H1 (cell line): ENCODE measurements at regions not wholly inside any gene's neighbourhood (a gene's known extent, or its start where the extent isn't known, plus 50 kb on each side); places are given as distances from the start of the nearest gene placed in this dataset.

Experiments used
- CTCF ChIA-PET: fragments of 300-600 bp; sonication (Branson Sonifier 250); formaldehyde crosslinking; loops from one replicate; lab custom pipeline; 2021; ENCODE audit not compliant: partially characterized antibody; lab: Charles Lee
- POLR2A ChIA-PET: fragments of 300-600 bp; sonication (Branson Sonifier 250); formaldehyde crosslinking; loops from one replicate; lab custom pipeline; 2021; ENCODE audit warnings: inconsistent platforms; ENCODE audit not compliant: partially characterized antibody; lab: Charles Lee
- DNase-seq, 2 experiments: peaks; one replicate each; pipeline versions ENCODE4 v3.0.0 to v3.0.0-alpha.2; 2010 to 2022; ENCODE audit warnings: low spot score in 2 of 2, low read depth in 1 of 2, mixed read lengths in 1 of 2
- FAIRE-seq: peaks from 2 replicates; lab custom pipeline; 2011; peaks lifted over from hg19 to GRCh38; lab: Jason Lieb, UNC
- H2AFZ ChIP-seq: 2 replicates; pipeline ENCODE4 v1.8.1; 2012; ENCODE audit warnings: low read length, inconsistent platforms
- H2AK5ac ChIP-seq: 2 replicates; pipeline ENCODE4 v1.6.1; 2013; ENCODE audit warnings: low read depth, low read length
- H2BK120ac ChIP-seq: replicated peaks from 2 replicates; pipeline ENCODE3; 2013; ENCODE audit warnings: low read depth, low read length, inconsistent platforms
- H2BK12ac ChIP-seq: 2 replicates; pipeline ENCODE4 v1.6.1; 2013; ENCODE audit warnings: low read depth, low read length
- H2BK15ac ChIP-seq: 2 replicates; pipeline ENCODE4 v1.6.1; 2013; ENCODE audit warnings: low read length
- H2BK20ac ChIP-seq: 2 replicates; pipeline ENCODE4 v1.6.1; 2013; ENCODE audit warnings: low read length
- H2BK5ac ChIP-seq: 2 replicates; pipeline ENCODE4 v1.6.1; 2013; ENCODE audit warnings: low read depth, low read length
- H3K14ac ChIP-seq: 2 replicates; pipeline ENCODE4 v1.6.1; 2013; ENCODE audit warnings: inconsistent platforms; ENCODE audit not compliant: insufficient read length
- H3K18ac ChIP-seq: 2 replicates; pipeline ENCODE4 v1.6.1; 2013; ENCODE audit warnings: low read length; ENCODE audit errors: extremely low read depth
- H3K23ac ChIP-seq: 2 replicates; pipeline ENCODE4 v1.6.1; 2013; ENCODE audit warnings: inconsistent platforms; ENCODE audit not compliant: insufficient read length
- H3K23me2 ChIP-seq: 2 replicates; pipeline ENCODE4 v1.6.1; 2013; ENCODE audit warnings: low read depth, low read length
- H3K27ac ChIP-seq: 2 replicates; pipeline ENCODE4 v1.6.1; 2011; ENCODE audit warnings: low read depth, low read length, inconsistent platforms
- H3K27me3 ChIP-seq, 4 experiments: replicated peaks in 1 of 4; 1 replicate in 1 of 4; 2 replicates in 3 of 4; pipeline versions ENCODE4 v1.6.1 to v1.8.1; 2011 to 2013; ENCODE audit warnings: low read length in 3 of 4, mild to moderate bottlenecking in 3 of 4, inconsistent platforms in 2 of 4, mixed read lengths in 2 of 4, moderate library complexity in 1 of 4; ENCODE audit not compliant: control insufficient read depth in 3 of 4, insufficient read depth in 3 of 4; ENCODE audit errors: extremely low read depth in 1 of 4
- H3K36me3 ChIP-seq, 4 experiments: 2 replicates each; pipeline versions ENCODE4 v1.6.1 to v1.8.1; 2011 to 2013; ENCODE audit warnings: mild to moderate bottlenecking in 4 of 4, low read length in 3 of 4, moderate library complexity in 2 of 4, control low read depth in 1 of 4, inconsistent platforms in 1 of 4; ENCODE audit not compliant: insufficient read depth in 4 of 4, control insufficient read depth in 2 of 4
- H3K4ac ChIP-seq: replicated peaks from 2 replicates; pipeline ENCODE3; 2013; ENCODE audit warnings: low read length, low read depth, mixed read lengths, inconsistent platforms; ENCODE audit not compliant: insufficient read length
- H3K4me1 ChIP-seq, 4 experiments: replicated peaks in 1 of 4; 1 replicate in 1 of 4; 2 replicates in 3 of 4; pipeline versions ENCODE4 v1.6.1 to v1.8.1; 2011 to 2013; ENCODE audit warnings: low read length in 3 of 4, inconsistent platforms in 2 of 4, mixed read lengths in 1 of 4; ENCODE audit not compliant: insufficient read depth in 4 of 4, control insufficient read depth in 3 of 4
- H3K4me2 ChIP-seq, 2 experiments: 2 replicates each; pipeline versions ENCODE4 v1.6.1 to v1.8.1; 2011 to 2013; ENCODE audit warnings: low read depth in 2 of 2, low read length in 2 of 2, control low read depth in 1 of 2, inconsistent platforms in 1 of 2, mild to moderate bottlenecking in 1 of 2; ENCODE audit not compliant: insufficient read depth in 1 of 2
- H3K4me3 ChIP-seq, 4 experiments: fragments of 200-600, 300-600 bp in 1 of 4; sonication (generic), shearing (Covaris generic), sonication (Bioruptor Twin) in 1 of 4; 2 replicates each; pipeline versions ENCODE4 v1.5.1 to v1.8.1; 2011 to 2016; ENCODE audit warnings: low read length in 4 of 4, low read depth in 3 of 4, control low read depth in 2 of 4, inconsistent platforms in 2 of 4, mild to moderate bottlenecking in 2 of 4, mixed read lengths in 1 of 4, moderate library complexity in 1 of 4; ENCODE audit not compliant: insufficient read depth in 2 of 4; ENCODE audit errors: extremely low read depth in 1 of 4
- H3K56ac ChIP-seq: replicated peaks from 2 replicates; pipeline ENCODE3; 2013; ENCODE audit warnings: low read depth, mild to moderate bottlenecking, mixed read lengths, low read length, inconsistent platforms; ENCODE audit not compliant: insufficient read length
- H3K79me1 ChIP-seq: 2 replicates; pipeline ENCODE4 v1.6.1; 2013; ENCODE audit warnings: low read depth, low read length, control low read depth
- H3K79me2 ChIP-seq, 2 experiments: 2 replicates each; pipeline versions ENCODE4 v1.6.1 to v1.8.1; 2012 to 2013; ENCODE audit warnings: low read length in 2 of 2, mild to moderate bottlenecking in 2 of 2, inconsistent platforms in 1 of 2; ENCODE audit not compliant: insufficient read depth in 2 of 2, control insufficient read depth in 1 of 2
- H3K9ac ChIP-seq, 4 experiments: replicated peaks in 1 of 4; 1 replicate in 1 of 4; 2 replicates in 3 of 4; pipeline versions ENCODE4 v1.6.1 to v1.8.1; 2011 to 2013; ENCODE audit warnings: low read depth in 3 of 4, low read length in 3 of 4, control low read depth in 2 of 4, mild to moderate bottlenecking in 2 of 4, moderate library complexity in 2 of 4, inconsistent platforms in 1 of 4; ENCODE audit errors: extremely low read depth in 1 of 4
- H3K9me3 ChIP-seq, 2 experiments: 2 replicates each; pipeline versions ENCODE4 v1.6.1 to v1.8.1; 2012 to 2013; ENCODE audit warnings: mild to moderate bottlenecking in 2 of 2, moderate library complexity in 2 of 2, control low read depth in 1 of 2, inconsistent platforms in 1 of 2, low read depth in 1 of 2, low read length in 1 of 2, mixed read lengths in 1 of 2; ENCODE audit not compliant: insufficient read depth in 2 of 2
- H4K20me1 ChIP-seq, 2 experiments: replicated peaks in 1 of 2; 2 replicates each; pipeline versions ENCODE3 to v1.8.1; 2011 to 2013; ENCODE audit warnings: inconsistent platforms in 2 of 2, low read length in 2 of 2, mild to moderate bottlenecking in 1 of 2; ENCODE audit not compliant: insufficient read depth in 2 of 2, control insufficient read depth in 1 of 2
- H4K5ac ChIP-seq: 2 replicates; pipeline ENCODE4 v1.6.1; 2013; ENCODE audit warnings: low read length, low read depth, mixed read lengths, inconsistent platforms; ENCODE audit not compliant: insufficient read length
- H4K8ac ChIP-seq: 2 replicates; pipeline ENCODE4 v1.8.0; 2013; ENCODE audit warnings: mild to moderate bottlenecking, moderate library complexity, low read length, inconsistent platforms; ENCODE audit not compliant: insufficient read depth; ENCODE audit errors: extremely low read depth
- H4K91ac ChIP-seq: replicated peaks from 2 replicates; pipeline ENCODE3; 2013; ENCODE audit warnings: low read length, mixed read lengths, inconsistent platforms; ENCODE audit not compliant: insufficient read length
- ASH2L ChIP-seq: fragments of 200-600, 300-600 bp; sonication (generic); IDR thresholded peaks from one replicate; pipeline ENCODE4 v1.7.1; 2017; ENCODE audit warnings: low read length
- CBX5 ChIP-seq: fragments of 300-800, 300-1000 bp; sonication (generic); IDR thresholded peaks from 2 replicates; pipeline ENCODE4 v1.7.1; 2016; ENCODE audit warnings: antibody characterized with exemption, low read length, low read depth
- CHD2 ChIP-seq: IDR thresholded peaks from 2 replicates; pipeline ENCODE4 v1.6.1; 2012; ENCODE audit warnings: low read length, improper control_type of control experiment
- CREB1 ChIP-seq: IDR thresholded peaks from 2 replicates; pipeline ENCODE4 v1.6.1; 2012; ENCODE audit warnings: inconsistent platforms
- EZH2 ChIP-seq: fragments of 200-600 bp; sonication (generic); IDR thresholded peaks from 2 replicates; pipeline ENCODE4 v1.7.1; 2012; ENCODE audit warnings: low read depth, mild to moderate bottlenecking, moderate library complexity, low read length, inconsistent platforms; ENCODE audit not compliant: severe bottlenecking
- HDAC6 ChIP-seq: IDR thresholded peaks from one replicate; pipeline ENCODE4 v1.7.1; 2012; ENCODE audit warnings: low read depth, mild to moderate bottlenecking, inconsistent platforms, low read length, moderate library complexity
- JUN ChIP-seq: IDR thresholded peaks from 2 replicates; pipeline ENCODE4 v1.6.1; 2011; ENCODE audit warnings: low read depth, mild to moderate bottlenecking, improper control_type of control experiment, low read length
- JUND ChIP-seq: IDR thresholded peaks from 2 replicates; pipeline ENCODE4 v1.6.1; 2011; ENCODE audit warnings: mild to moderate bottlenecking, improper control_type of control experiment, low read length
- NRF1 ChIP-seq: IDR thresholded peaks from 2 replicates; pipeline ENCODE4 v1.6.1; 2011; ENCODE audit warnings: mild to moderate bottlenecking, low read depth, low read length, improper control_type of control experiment
- RXRA ChIP-seq: IDR thresholded peaks from 2 replicates; pipeline ENCODE4 v1.6.1; 2011; ENCODE audit warnings: low read depth, mild to moderate bottlenecking, low read length, moderate library complexity; ENCODE audit not compliant: insufficient read depth
- SP2 ChIP-seq: IDR thresholded peaks from 2 replicates; pipeline ENCODE4 v1.6.1; 2012; ENCODE audit warnings: mild to moderate bottlenecking, low read length, inconsistent platforms
- SRF ChIP-seq: IDR thresholded peaks from 2 replicates; pipeline ENCODE4 v1.6.1; 2011; ENCODE audit warnings: mild to moderate bottlenecking, low read depth, low read length, moderate library complexity
- TBP ChIP-seq: IDR thresholded peaks from 2 replicates; pipeline ENCODE4 v1.6.1; 2011; ENCODE audit warnings: low read depth, low read length, improper control_type of control experiment
- TEAD4 ChIP-seq: IDR thresholded peaks from 2 replicates; pipeline ENCODE4 v1.6.1; 2012; ENCODE audit warnings: low read depth, low read length, inconsistent platforms, mixed read lengths
- YY1 ChIP-seq: IDR thresholded peaks from 2 replicates; pipeline ENCODE4 v1.6.1; 2011; ENCODE audit warnings: low read depth, mild to moderate bottlenecking, low read length
- WGBS, 2 experiments: shearing (Covaris generic) in 1 of 2; methylation state at CpG; one replicate each; pipeline versions ENCODE4 v1.1.6 to v1.1.7; 2013 to 2015; ENCODE audit warnings: low lambda C conversion rate in 2 of 2, mixed read lengths in 2 of 2, inconsistent platforms in 1 of 2, low coverage in 1 of 2, missing lambda C conversion rate in 1 of 2; ENCODE audit not compliant: insufficient replicate concordance in 2 of 2, insufficient coverage in 1 of 2, insufficient read length in 1 of 2; ENCODE audit errors: extremely low coverage in 1 of 2, missing lambda C conversion rate in 1 of 2; 5-methylcytosine and 5-hydroxymethylcytosine counted together
- TF ChIP-seq, protein P1 (sequence below): IDR thresholded peaks from 2 replicates; pipeline ENCODE4 v1.6.1; 2011; ENCODE audit warnings: low read length, improper control_type of control experiment

GRCh38 chr3:34463414-34463813 lies 665.0 kb downstream of the PDCD6IP start:
- H3K4me2 ChIP-seq = no peak overlapping the region
- no peak for FAIRE-seq

More at GRCh38 chr3:34463414-34463813, 665.0 kb downstream of the PDCD6IP start:
- Histone ChIP-seq H3K79me1 (no peaks in the 10 kb centered on the region), H3K14ac (no peak overlapping the region), H3K56ac (no peak overlapping the region), H2BK20ac (no peak overlapping the region), H3K23me2 (no peaks in the 10 kb centered on the region), H2BK120ac (no peak overlapping the region), H3K23ac (no peak overlapping the region), H4K5ac (no peak overlapping the region), H2BK15ac (no peak overlapping the region), H3K18ac (no peak overlapping the region), H3K27me3 (no peaks in the 10 kb centered on the region), H3K9ac (no peak overlapping the region), H3K4ac (no peak overlapping the region), H3K36me3 (no peaks in the 10 kb centered on the region), H3K79me2 (no peaks in the 10 kb centered on the region), H3K9me3 (peaks cover 0 to 10% of the 10 kb centered on the region in 2 experiments; a peak in 2 of 4 replicates), H4K8ac (no peak overlapping the region), H3K4me1 (no peaks in the 10 kb centered on the region), H3K27ac (no peak overlapping the region), H2AFZ (no peak overlapping the region), H2BK12ac (no peak overlapping the region), H2AK5ac (no peak overlapping the region), H3K4me3 (no peak overlapping the region), H4K20me1 (no peaks in the 10 kb centered on the region), H2BK5ac (no peak overlapping the region), H4K91ac (no peak overlapping the region)
- WGBS, 2 experiments = 90% methylated on average over 1 of the region's 1 CpG; no CpG with 5 or more reads in 1 of the 2 experiments
- POLR2A ChIA-PET = no interaction called here
- CTCF ChIA-PET = no interaction called here
- DNase-seq = no peak
- TF ChIP-seq EZH2 (no peak), ASH2L (no peak), CREB1 (no peak), NRF1 (no peak), SRF (no peak), CHD2 (no peak), TBP (no peak), TEAD4 (no peak), JUN (no peak), RXRA (no peak), CBX5 (no peak), JUND (no peak), HDAC6 (no peak), SP2 (no peak), YY1 (no peak)
- TF ChIP-seq, protein P1, sequence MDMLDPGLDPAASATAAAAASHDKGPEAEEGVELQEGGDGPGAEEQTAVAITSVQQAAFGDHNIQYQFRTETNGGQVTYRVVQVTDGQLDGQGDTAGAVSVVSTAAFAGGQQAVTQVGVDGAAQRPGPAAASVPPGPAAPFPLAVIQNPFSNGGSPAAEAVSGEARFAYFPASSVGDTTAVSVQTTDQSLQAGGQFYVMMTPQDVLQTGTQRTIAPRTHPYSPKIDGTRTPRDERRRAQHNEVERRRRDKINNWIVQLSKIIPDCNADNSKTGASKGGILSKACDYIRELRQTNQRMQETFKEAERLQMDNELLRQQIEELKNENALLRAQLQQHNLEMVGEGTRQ = no peak
